ENCODE measurements at regions not wholly inside any gene's neighbourhood (a gene's known extent, or its start where the extent isn't known, plus 50 kb on each side); places are given as distances from the start of the nearest gene placed in this dataset.
"Not testable (repeated sequence)": the region's sequence is repeated elsewhere in the genome, so short reads cannot be mapped to it uniquely, and the experiment has no call there.

DNA sequence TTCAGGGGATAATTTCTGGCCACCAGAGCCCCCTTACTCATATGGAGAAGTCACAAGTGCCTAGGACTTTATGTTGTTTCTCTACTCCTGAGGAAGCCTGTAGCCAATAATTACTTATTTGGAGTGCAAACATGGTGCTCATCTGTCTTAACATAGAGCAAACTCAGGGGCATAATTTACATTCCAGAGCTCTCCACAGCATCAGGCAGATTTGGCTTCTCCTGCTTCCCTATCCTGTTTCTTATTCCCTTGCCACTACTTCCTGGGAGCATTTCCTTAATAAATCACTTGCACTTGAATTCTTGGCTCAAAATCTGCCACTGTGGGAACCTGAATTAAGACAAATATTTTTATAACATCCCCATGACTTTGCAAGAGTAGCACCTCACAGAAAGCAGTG lies 960.9 kb downstream of the SOCS6 start:
- DNase-seq (ENCODE audit: low read depth, low spot score): no peak

DNA sequence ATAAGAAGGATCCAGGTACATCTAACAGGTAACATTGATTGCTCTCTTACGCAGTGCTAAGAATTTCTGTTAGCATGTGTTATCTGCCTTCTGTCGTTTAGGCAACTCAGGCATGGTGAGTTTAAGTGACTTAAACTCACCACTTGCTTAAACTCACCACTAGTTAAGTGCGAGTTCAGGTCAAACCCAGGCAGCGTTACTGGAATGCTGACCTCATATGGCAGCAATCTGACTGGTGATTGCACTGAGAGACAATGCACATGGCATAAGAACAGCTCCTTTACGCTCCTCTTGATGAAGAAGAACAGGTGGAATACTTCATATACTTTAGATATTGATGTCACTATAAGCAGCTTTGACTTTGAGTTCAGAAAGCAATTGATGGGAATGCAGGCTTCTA lies 954.1 kb downstream of the SOCS6 start:
- no peak for DNase-seq (ENCODE audit: low read depth, low spot score)

DNA sequence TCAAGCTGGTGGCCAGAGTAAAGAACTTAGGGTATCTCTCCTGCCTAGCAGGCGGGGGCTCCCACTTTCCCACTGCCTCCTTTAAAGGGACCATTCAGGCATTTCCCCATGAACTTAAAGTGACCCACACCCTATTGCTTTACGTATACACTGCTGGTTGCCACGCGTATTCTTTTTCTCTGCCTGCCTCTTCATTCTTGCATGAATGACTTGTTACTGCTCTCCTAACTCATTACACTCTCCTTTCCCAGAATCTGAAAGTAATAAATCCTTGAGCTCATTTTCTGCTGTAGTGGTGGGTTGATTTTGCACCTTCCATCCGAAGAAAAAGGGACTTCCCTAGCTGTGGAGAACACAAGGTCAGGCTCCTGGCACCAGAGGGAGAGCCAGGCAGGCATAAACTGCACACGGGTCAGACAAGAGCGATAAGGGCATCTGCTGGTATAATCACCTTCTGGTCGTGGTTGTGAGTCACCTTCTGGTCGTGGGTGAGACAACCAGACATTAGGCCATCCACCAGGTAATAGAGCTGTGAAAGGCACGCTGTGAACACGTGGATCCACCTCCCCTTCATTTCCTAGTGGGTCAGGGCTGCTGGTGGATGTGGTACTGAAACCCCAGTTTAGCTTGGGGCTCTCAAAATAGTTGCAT lies 950.3 kb downstream of the SOCS6 start:
- no peak for DNase-seq (ENCODE audit: low read depth, low spot score)

DNA sequence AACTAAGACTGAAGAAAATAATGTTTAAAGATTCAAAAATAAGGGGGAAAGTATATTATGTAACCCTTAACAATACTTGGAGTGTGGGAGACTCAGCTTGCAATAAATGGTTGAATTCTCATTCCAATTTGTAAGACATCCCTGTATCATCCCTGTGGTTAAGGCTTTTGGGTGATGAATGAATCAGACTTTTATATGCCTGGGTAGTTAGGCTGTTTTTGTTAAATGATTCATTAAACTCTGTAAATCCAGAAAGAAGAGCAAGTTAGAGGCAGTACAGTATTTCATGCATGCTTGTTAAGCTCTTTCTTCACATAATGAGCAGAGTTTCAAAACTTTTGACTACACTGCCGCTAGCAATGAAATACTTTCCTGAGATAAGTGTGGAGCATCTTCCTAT lies 948.8 kb downstream of the SOCS6 start:
- DNase-seq (ENCODE audit: low read depth, low spot score): no peak

DNA sequence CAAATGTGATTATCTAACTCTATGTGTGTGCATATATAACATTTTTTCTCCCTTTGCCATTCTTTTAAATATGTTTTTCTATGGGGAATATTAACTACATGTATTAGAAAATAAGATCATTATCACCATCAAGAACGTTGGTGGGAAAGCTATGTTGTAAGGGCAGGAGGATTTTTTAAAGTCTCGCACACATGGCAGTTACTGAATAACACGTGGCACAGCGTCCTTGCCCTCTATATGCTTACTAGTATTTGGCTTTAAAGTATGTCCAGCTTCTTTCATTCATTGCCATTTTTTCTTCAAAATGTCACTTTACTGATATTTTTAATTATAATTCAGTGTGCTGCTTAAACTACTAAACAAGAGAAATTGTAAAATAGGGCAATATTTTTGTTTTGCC lies 944.3 kb downstream of the SOCS6 start:
- no peak for DNase-seq (ENCODE audit: low read depth, low spot score)

DNA sequence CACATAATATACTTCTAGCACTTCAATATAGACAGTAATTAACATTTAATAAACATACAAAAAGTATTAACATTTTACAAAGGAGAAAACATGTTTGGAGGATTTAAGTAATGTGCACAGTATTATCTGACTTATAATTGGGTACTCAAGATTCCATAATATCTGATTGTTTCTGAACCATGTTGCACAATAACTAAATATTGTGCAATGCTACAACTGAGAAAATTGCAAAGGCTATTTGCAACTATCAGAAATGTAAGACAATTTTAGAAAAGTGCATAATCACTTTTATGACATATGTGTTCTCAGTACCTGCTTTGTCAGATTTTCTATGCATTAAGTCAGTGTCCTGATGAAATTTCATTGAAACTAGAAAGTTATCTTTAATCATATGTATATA lies 934.6 kb downstream of the SOCS6 start:
- DNase-seq (ENCODE audit: low read depth, low spot score): no peak

DNA sequence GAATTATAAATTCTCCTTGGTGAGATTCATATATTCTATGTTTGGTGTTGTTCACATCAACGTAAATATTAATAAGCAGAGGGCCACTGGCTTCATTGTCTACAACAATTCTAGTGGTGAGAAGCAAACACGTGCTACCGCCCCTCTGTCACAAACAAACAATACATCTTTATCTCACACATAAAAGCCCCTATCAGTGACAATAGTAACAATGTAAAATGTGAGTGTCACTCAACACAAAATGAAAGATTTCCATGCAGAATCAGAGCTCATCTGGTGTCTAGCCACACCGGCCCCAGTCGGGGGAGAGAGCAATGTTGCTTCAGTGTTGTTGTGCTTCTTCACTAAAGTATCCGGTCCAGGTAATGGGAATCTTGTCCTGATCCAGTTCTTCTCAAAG lies 932.6 kb downstream of the SOCS6 start:
- no peak for DNase-seq (ENCODE audit: low read depth, low spot score)

DNA sequence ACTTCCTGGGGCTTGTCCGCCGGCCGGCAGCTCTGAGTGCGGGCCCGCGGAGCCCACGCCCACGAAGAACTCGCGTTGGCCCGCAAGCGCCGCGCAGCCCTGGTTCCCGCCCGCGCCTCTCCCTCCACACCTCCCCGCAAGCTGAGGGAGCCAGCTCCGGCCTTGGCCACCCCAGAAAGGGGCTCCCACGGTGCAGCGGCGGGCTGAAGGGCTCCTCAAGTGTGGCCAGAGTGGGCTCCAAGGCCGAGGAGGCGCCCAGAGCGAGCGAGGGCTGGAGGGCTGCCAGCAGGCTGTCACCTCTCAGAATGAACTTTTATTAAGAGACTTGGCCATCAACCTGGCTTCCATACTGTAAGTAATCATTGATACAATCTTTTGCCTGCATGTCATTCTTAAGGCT lies 923.9 kb downstream of the SOCS6 start:
- DNase-seq (ENCODE audit: low read depth, low spot score): not testable (repeated sequence)

DNA sequence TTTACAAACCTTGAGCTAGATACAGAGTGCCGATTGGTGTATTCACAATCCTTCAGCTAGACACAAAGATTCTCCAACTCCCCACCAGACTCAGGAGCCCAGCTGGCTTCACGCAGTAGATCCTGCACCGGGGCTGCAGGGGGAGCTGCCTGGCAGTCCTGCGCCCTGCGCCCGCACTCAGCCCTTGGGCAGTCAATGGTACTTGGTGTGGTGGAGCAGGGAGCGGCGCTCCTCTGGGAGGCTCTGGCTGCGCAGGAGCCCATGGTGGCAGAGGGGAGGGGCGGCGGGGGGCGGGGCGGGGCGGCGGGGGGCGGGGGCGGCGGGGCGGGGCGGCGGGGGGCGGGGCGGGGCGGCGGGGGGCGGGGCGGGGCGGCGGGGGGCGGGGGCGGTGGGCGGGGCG lies 923.4 kb downstream of the SOCS6 start:
- no peak for DNase-seq (ENCODE audit: low read depth, low spot score)

DNA sequence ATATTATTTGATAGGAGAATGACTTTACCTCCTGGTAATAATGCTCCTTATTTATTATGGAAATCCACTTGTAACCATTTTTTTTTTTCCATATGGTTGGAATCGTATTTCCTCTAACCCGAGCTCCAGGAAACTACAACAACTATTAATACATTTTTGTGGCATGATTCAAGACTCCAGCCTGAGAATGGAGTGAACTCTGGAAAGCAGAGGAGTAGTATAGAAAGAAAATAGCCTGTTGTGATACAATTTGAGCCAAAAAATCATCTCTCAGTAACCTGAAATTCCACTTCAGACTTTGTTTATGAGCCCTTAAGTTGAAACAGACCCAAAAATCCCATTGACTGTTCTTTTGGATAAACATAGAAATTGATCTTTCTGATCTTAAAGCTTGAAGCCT lies 921.1 kb downstream of the SOCS6 start:
- no peak for DNase-seq (ENCODE audit: low read depth, low spot score)

DNA sequence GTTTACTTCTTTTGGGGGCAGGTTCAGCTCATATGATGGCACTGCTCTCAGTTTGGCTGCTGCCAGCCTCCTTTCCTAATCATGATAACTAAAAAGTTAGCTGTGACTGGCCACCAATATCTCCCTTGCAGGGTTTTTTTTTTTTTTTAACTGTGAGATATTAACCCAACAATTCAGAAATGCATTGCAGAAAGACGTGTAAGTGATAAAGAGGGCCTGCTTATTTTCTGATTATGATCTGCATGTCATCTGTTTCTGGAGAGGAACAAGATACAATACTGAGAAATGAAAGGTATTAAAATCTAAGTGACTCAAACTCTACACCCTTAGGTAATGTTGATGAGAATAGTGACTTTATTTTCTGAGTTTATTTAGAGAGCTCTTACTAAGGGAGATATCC lies 905.6 kb downstream of the SOCS6 start:
- no peak for DNase-seq (ENCODE audit: low read depth, low spot score)

DNA sequence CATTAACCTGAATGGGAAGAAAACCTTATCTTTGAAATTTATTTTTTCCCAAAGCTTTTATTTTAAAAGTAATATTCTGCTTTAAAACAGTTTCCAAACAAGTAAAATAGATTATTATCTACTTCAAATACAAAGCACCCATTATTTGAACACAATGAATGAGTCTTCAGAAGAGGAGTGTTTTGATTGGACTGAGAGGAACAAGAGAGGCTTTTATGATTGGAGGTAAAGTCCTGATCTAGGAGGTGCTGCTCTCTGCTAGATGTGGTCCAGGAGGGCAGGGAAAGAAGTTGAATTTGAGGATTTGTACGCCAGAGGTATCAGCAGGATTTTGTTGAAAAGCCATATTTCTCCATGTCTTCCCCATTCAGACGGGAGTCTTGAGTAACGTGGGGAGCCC lies 900.7 kb downstream of the SOCS6 start:
- no peak for DNase-seq (ENCODE audit: low read depth, low spot score)

DNA sequence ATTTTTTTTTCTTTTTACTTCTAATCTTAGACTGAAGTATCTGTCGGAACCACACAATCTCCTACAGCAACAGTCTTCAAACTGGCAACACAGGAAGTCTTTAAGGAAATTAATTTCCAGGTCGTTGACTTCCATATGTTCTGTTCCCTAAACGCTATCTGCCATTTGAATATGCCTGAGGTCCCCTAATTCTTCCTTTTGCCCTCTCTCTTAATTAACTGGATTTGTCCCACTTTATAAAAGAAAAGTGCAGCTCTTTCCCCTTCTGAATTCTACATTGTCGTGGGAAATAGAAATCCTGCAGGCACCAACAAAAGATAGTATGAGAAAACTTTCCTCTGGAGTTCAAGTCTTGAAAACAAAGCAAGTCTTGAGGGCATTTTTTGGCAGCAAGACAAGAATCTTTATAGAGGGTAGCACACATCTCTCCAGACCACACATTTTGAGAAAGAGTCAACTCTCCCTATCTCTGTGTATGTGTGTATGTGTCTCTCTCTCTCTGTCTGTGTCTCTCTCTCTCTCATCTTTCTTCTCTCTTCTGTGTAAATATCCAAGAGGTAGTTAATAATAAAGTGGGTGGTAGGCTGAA lies 879.8 kb downstream of the SOCS6 start:
- DNase-seq (ENCODE audit: low read depth, low spot score): no peak

DNA sequence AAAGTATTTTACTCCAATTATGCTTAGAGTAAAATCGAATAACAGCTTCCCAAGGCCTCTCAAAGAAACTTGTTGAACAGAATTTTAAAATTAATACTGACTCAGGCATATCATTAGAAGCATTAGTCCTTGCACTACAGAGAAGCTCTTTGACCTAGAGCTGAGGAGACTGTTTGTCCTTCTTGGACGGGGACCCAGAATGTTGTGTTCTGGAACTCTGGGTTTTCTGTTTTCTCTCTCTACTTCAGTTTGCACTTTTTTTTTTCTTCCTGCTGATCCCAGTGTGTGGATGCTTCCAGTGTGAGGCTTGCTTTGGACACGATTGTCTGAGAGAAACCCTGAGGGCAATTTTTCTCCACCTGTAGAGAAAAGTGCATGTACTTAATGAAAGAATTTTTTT lies 847.6 kb downstream of the SOCS6 start:
- no peak for DNase-seq (ENCODE audit: low read depth, low spot score)

DNA sequence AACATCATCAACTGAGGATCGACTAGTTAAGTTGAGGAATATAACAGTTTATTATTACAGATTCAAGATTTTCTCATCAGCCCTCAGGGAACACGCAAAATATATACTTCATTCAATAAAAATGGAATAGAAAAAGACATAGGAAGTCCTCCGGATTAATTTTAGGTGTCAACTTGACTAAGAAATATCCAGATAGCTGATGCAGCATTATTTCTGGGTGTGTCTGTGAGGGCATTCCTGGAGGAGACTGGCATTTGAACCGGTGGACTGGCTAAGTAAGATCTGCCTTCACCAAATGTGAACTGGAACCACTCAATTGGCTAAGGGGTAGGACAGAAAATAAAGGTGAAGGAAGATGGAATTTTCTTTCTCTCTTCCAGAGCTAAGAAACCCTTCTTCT lies 845.3 kb downstream of the SOCS6 start:
- no peak for DNase-seq (ENCODE audit: low read depth, low spot score)

DNA sequence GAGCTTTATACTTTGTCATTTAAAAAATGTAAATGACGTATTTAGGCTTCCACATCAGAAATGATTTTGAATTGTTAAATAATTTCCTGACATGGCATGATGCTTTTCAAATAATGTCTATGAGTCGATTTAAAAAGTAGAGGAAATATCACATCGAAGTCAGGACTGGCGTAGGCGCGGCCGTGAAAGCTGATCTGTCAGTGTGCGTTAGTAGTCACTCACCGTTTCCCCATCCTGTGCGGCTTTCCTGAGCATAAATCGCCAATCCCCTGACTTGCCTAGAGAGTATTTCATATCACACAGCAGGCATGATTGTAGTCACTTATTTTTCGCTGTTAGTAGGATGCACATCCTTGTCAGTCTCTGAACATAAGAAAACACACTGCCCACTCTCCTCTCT lies 843.1 kb downstream of the SOCS6 start:
- no peak for DNase-seq (ENCODE audit: low read depth, low spot score)

DNA sequence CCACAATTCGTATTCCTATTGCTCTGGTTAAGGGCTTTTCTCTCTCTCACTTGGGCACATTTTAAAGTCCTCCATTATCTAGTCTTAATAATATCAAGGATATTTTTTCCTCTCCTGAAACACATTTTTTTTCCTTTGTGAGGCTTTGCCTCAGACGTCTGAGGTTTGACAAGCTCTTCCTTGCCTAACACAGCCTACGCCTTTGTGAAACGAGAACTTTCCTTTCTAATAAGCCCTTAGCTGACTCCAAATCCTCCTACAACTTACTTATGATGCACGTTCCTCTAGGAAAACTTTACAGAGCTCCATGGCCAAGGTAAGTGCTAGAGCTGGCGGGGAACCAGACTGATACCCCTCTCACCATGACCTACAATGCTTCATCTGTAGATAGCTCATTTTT lies 841.5 kb downstream of the SOCS6 start:
- DNase-seq (ENCODE audit: low read depth, low spot score): no peak

DNA sequence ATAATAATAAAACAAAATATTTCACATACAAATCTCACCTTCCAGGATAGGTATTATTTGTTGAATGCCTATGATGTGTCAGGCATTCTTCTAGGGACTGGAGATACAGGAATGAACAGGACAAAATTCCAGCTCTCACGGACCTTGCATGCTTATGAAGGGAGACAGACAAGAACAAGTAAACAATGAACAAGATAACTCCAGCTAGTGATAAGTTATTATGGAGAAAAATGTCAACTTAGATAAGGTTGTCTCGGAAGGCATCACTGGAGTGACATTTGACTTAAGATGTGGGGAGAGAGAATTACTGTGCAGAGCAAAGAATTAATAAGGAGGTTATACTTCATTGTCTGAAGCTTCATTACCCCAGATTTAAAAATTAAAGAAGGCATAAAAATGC lies 836.7 kb downstream of the SOCS6 start:
- DNase-seq (ENCODE audit: low read depth, low spot score): no peak

DNA sequence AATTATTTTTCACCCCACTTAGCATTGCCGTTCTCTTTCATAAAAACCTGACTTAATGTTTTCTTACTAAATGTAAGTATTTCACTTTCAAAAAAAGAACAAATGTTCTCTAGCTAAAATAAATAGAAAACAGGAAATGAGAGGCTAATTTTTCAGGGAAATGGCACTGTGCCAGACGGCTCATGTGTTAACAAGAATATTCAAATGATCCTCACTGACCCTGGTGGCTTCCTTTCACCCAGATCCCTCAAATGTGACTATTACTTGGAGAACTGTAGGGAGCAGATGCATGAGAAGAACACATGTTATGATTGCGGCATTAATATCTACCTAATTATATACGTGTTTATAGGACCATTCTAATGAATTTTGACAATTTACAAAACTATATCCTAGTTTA lies 827.7 kb downstream of the SOCS6 start:
- DNase-seq (ENCODE audit: low read depth, low spot score): no peak

DNA sequence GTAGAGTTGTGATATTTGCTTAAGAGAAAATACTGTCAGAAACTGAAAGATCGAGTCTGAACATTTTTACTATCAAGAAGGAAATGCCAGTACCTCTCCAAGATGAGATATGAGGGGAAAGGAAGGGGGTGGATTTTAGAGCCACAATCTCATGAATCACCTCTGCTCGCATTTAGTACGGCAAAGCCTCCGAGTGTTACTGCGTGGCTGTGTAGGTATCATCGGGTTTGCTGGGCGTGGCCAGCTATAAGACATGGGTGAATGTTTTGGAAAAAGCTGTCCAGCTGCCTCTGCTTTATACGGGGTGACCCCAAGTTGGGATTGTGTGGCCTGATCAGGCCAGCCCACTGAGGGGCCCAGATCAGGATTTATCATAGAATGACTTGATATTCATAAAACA lies 826.4 kb downstream of the SOCS6 start:
- DNase-seq (ENCODE audit: low read depth, low spot score): no peak

DNA sequence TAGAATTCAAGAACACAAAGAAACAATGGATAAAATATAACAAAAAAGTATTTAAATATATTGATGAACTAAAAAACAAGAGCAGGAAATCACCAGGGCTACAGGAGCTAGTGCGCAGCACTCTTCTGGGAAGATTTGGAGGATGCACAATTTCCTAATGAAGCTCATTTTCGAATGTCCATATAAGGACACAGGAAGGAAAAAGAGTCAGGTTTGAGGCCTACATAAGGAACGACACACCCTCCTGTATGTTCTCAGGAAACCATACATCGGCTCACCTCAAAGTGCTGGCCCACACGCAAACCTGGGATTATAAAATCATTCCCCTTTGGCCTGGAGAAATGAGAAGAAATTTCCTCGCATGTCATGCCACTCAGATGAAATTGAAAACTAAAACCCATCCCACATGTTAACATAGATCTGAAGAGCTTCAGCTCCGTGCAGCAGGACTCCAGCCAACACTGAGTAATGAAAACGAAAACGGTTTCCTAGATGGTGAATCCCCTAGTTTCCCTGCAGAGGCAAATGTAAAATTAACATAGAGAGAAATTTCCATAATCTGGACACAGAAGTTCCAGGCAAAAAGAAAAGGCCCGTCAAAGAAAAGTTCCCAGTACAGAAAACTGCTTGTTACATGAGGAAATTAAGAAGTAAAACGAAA lies 825.8 kb downstream of the SOCS6 start:
- DNase-seq (ENCODE audit: low read depth, low spot score): no peak

DNA sequence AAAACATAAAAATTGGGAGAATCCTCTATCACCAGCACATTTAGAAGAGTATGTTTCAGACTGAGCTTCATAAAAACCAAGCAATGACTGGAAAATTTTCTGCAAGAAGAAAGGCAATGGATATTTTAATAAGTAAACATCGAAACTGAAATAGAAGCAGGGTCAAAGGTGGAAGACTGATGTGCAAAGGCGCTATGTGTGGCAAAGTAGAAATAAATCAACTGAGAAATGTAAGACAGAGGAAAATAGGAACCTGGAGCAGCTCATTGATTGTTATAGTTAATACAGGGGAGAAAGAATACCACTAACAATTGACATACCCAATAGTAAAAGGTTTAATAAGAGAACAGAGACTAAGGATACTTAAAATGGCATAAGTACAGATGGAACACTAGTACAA lies 818.4 kb downstream of the SOCS6 start:
- no peak for DNase-seq (ENCODE audit: low read depth, low spot score)

DNA sequence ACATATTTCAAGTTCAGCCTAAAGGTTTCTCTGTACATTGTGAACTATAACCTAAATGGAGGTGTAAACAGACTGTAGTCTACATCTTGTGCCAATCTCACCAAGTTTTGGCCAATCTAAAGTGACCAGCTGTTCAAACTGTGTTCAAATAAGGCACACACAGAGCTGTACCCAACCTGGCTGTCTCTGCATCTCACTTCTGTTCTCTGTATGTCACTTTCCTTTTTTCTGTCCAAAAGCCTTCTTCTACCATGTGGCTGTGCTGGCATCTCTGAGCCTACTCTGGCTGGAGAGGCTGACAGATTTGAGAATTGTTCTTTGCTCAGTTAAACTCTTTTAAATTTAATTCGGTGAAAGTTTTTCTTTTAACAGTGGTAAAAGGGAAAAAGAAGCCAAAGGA lies 817.9 kb downstream of the SOCS6 start:
- no peak for DNase-seq (ENCODE audit: low read depth, low spot score)

Data from iPS DF 19.7 (cell line).